Muscle of arm (tissue), 1 donor: ENCODE measurements at regions not wholly inside any gene's neighbourhood (a gene's known extent, or its start where the extent isn't known, plus 50 kb on each side); places are given as distances from the start of the nearest gene placed in this dataset.
A peak's percentile ranks its signal among the peaks of the same experiment; 100 is the strongest.

Experiments
- DNase-seq: peaks from one replicate; pipeline ENCODE4 v3.0.0-alpha.2; 2013

GRCh38 chr4:157964463-157964862 is 208.4 kb downstream of the GASK1B start:
- DNase-seq: no peak

DNA sequence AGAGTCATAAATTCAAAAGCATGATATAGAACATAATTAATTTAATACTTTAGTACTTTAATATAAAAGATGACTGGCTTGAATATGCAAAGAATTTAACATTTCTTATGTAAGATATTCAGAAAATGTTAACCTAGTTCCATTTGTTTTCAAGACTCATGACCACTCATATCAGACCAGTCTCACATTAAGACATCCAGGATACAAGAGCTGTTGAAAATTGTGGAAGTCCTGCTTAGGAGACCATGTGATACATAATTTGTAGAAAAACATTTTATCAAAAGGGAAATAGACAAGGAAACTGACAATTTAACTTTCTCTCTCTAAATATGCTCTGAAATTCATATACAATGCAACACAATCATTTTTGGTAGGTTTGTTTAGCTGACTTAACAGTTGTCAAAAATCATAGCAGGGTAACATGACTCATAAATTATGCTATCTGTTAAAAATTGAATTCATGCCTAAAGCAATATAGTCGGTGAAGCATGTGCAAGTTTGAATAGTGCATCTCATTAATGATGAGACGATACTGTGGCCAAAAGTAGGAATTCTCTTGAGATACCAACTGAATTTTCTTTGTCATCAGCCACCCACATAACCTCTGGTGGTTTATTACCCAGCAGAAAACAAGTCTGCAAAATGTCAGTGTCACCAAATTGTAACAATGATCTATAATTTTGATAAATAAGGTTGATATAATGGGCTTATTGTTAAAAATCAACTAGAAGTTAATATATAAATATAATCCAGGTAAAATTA is 211.4 kb downstream of the GASK1B start:
- DNase-seq: no peak

DNA sequence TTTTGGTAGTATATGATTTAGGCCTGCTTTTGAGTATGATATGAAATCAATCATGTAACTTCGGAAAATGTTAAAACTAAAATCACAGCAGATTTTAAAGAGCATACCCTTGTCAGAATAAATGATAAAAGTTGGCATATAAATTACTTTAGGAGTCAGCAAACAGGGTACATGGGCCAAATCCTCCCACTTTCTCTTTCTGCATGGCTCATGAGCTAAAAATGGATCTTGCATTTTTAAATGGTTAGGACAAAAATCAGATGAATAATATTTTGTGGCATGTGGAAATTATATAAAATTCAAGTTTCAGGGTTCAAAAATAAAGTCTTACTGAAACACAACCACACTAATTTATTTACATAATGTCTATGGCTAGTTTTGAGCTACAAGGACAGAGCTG is 214.9 kb downstream of the GASK1B start:
- DNase-seq: no peak

GRCh38 chr4:157942017-157942416 is 230.8 kb downstream of the GASK1B start:
- no peak for DNase-seq

DNA sequence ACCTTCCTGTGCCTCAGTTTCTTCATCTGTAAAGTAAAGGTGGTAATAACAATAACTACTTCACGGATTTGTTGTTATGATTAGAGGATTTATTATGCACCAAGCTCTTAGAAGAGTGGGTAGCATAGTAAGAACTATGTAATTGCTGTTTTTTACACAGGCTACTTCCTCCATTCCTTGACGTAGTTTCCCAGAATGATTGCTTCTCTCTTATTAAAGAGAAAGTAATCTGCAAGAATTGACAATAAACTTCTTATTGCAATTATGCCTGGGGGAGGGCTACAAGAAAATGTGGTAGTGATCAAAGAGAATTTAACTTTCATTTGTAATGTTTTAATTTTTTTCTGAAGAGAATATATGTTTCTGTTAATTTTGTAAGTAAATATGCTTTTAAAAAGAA is 238.7 kb downstream of the GASK1B start:
- DNase-seq: no peak

DNA sequence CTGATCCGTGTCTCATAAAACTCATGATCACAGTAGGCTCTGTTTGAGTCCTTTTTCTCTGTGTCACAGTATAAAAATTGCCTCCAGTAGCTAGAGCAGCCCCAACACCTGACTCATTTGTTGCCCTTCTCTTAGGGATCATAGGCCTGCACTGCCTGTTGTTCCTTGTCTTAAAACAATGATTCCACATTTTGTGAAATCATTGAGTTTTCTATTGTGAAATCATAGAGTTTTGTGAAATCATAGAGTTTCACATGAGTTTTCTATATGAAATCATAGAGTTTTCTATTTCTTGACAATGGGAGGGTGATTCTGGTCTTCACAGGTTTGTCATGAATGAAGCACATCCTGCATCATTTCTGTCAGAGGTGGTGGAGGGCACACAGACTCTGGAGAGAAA is 239.9 kb downstream of the GASK1B start:
- DNase-seq: no peak

- peak; percentile 13 for DNase-seq
Observed at GRCh38 chr4:157929486-157929885, 243.3 kb downstream of the GASK1B start.

DNA sequence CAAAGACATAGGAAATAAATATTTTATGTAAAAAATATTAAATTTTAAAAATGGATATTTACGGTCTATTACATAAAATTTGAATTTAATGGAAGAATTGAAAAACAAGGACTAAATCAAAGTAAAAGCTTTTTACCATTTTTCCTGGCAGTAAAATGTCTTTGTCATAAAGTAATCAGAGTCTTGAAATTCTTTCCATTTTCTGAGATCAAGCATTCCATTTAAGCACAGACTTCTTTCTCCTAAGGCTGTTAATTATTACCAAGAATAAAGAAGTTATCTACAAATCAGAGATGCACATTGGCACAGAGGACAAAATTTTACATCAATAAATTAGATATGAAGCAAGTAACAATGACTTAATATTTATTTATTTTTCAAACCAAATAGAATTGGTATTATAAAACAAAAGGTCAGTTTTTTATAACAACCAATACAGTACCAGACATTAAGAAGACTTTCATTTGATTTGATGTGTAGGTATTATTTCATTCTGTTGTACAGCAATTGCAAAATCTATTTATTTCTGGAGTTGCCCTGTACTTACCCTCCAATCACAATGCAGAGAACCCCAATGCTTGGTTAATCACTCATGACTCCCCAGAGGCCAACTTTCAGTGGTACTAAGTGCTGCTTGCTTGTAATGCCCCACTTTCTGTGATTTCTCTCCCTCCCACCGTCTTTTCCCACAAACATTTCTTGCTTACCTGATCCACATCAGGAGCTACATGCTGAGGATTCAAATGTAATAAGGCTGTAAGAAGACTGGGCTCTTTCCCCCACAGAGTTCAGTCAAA is 254.6 kb downstream of the GASK1B start:
- DNase-seq: no peak

DNA sequence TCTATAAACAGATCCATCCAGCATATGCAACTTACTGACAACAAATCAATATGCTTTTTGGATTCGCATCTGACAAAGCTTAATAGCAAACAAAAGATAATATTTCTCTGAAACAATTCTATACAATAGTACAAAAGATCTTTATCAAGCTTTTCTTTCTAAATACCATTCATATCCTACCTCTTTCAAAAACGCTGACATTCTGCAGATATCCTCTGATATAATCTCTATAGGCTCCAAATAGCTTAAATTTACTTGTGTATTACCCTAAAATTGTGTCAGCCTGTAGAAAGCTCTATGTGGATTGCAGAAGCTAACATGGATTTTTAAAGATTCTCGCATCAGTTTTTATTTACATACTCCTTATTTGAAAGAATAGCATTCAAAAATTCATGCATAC is 260.6 kb downstream of the GASK1B start:
- DNase-seq: no peak

DNA sequence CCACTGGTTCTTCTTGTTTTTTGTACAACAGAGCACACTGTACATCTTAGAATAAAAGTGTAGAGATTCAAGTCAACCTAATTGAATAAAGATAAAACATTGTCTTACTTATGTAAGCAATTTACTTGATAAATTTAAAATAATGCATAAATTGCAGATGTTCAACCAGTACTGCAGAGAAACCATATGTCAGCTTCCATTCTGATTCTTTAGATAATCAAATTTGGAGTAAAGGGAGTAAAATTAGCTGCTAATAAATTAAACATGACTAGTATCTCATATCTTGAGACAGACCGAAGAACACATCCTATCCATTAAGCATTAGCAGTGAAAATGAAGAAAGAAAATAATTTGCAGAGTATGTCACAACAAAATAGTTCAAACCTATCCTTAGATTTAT is 261.2 kb downstream of the GASK1B start:
- DNase-seq: no peak

DNA sequence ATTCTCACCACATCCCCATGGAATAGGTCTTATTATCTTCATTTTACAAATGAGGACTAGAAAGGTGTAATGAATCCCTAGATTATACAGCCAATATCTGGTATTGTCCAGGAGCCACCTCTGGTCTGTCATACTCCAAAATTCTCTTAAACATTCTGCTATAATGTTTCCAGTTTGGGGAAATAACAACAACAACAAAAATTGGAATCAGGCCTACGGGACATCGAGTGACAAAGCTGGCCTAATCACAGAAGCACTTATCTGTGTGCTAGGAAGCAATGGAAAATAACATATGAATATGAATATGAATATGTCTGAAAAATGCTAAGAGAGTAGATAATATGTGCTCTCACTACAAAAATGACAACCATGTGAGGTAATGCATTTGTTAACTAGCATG is 264.1 kb downstream of the GASK1B start:
- no peak for DNase-seq

GRCh38 chr4:157908031-157908430 is 264.8 kb downstream of the GASK1B start:
- no peak for DNase-seq

DNA sequence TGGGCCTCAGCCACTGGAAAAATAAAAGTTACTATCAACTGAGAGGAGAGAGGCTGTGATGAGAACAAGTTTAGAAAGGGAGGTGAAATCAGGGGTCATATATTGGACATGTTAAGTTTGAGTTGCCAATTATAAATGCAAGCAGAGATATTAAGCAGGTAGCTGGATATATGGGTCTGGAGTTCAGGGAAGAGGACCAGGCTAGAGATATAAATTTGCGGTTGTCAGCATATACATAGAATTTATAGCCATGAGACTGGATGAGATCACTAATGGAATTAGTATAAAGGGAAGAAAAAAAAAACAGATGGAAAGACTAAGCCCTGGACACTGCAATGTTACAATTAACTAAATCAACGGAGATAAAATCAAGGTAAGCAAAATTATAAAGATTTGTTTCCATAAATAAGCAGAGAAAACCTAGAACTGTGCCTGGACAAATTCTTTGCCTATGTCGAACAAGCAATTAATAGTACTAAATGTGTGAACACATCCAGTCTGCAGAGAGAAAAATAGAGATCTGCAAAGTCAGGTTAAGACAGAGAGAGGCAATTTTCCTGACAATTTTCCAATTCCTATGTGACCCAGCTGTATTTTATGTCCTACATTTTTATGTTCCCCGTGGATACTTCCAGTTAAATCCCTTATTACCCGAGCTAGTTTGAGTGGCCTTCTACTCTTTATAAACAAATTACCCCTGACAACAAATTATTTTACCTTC is 265.4 kb downstream of the GASK1B start:
- DNase-seq: no peak

- DNase-seq: no peak
Observed at GRCh38 chr4:157898836-157899605, 273.8 kb downstream of the GASK1B start.

DNA sequence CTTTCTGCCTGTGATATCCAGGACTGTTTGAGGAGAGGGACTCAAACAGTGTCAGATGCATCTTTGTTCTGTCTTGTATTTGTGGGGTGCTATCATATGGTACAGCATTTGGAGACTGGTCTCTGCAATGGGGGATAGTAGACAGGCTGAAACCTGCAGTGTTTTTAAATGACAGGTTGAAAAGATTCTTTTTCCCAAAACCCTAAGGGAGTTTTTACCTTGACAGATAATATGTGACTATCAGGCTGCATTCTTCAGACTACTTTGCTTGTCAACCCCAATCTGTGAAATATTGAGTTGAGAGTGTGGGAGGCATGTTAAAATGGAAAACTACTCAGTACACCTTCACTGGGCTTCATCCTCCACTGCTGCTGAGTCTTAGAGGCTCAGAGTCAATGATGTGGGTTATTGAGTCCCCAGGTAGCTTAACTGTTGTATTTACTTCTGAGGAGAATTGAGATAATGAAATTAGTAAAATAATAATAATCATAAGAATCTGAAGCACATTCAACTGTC is 274.9 kb downstream of the GASK1B start:
- no peak for DNase-seq

- DNase-seq: no peak
Observed at GRCh38 chr4:157896726-157897125, 276.1 kb downstream of the GASK1B start.

GRCh38 chr4:157895205-157895604 is 277.6 kb downstream of the GASK1B start:
- no peak for DNase-seq

DNA sequence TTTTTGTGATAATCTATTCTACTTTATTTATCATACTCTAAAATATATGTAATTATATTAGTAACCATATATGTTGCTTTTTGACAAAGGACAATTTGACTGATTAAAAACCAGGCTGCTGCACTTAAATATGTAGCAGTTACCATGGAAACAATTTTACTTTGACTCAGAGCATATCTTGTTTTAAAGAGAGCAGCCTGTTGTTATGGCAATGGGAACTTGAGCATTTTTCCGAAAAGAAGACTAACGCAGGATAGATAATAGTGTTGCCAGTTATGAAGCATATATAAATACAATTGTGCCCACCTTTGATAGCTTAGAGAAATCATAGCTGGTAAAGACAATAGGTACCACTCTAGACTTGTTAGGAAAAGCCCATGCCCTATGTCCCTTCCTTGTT is 283.0 kb downstream of the GASK1B start:
- no peak for DNase-seq

DNA sequence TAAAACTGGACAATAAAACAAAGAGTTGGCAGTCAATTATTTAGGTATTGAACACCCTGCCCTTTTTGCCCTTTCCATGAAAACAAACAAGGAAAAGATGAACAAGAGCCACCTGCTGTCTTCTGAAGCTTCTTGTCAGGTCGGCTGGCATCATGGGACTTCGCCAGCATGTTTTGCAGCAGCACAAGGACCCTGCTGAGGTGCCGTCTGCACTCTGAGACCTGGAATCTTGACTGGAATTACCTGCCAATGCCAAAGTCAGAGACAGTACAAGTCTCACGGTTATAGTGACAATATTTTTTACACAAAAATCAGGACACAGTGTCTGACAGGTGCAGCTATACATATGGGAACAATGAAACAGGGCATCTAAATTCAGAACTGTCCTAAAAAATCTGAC is 284.5 kb downstream of the GASK1B start:
- no peak for DNase-seq

DNA sequence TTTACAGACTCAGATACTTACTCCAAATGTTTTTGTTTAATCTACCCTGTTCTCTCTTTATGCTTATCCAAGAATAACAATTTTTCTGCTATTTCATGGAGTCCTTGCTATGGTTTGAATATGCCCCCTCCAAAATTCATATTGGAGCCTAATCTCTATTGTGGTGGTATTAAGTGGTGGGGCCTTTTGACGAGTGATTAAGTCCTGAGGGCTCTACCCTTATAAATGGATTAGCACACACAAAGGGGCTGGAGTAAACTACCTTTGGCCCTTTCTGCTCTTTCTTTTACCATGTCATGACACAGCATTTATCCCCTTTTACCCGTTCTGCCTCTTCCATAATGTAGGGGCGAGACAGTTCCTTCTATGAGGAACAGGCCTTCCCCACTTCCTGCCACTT is 285.5 kb downstream of the GASK1B start:
- no peak for DNase-seq

DNA sequence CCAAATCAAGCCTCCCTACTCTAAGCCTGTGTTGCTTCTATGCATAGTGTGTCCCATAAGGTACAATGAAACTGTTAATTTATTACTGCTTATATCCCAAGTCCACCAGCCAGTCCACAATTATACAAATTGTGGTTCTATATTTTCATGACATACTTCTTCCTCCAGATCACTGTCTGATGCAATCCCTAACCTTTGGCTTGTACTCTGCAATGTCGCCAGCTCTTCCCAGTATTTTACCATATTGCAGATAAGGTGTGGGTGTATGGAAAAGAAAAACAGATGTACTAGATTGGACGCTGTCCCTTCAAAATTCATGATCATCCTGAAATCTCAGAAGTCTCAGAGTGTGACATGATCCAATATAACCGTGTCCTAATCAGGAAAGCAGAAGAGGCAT is 286.2 kb downstream of the GASK1B start:
- DNase-seq: no peak

DNA sequence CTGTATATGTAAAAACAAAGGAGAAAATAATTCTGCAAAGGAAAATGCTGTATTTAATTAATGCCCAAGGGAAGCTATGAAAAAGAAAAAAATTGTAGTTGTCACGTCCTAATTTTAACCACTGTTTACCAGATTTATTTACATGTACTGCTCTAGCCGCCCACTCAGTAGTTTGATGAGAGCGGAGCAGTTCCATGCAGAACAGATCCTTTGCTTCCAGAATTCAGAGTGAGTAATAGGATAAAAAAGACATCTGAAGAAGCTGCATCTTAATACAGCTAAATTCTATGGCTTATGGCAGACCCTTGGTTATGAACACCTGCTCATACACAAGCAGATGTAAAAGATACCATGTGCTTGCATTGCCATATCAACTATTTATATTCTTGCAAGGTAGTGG is 287.0 kb downstream of the GASK1B start:
- no peak for DNase-seq
